Mammary epithelial cell (primary cell): ENCODE measurements at regions not wholly inside any gene's neighbourhood (a gene's known extent, or its start where the extent isn't known, plus 50 kb on each side); places are given as distances from the start of the nearest gene placed in this dataset.

ENCODE experiments used
- CTCF ChIP-seq, 2 donors: IDR thresholded peaks in 1 of 2; conservative IDR thresholded peaks in 1 of 2; 2 replicates each; pipeline ENCODE4 v1.5.1; 2011 to 2012; ENCODE audit warnings: inconsistent platforms in 2 of 2, low read length in 2 of 2, mild to moderate bottlenecking in 2 of 2, control low read depth in 1 of 2, low read depth in 1 of 2; ENCODE audit not compliant: insufficient read depth in 1 of 2; ENCODE audit errors: extremely low read depth in 1 of 2
- EZH2 ChIP-seq: IDR thresholded peaks from 2 replicates; pipeline ENCODE4 v1.6.1; 2012; ENCODE audit warnings: low read length, inconsistent platforms, borderline replicate concordance

GRCh38 chr4:31016322-31017061 lies 296.3 kb downstream of the PCDH7 start:
- TF ChIP-seq CTCF (conservative IDR thresholded peaks at IDR 0.05 in 1 of 2, IDR thresholded peaks at IDR 0.05 in 1 of 2; ENCODE audit: extremely low read depth in 1 of 2, insufficient read depth in 1 of 2, low read depth in 1 of 2, low read length in 2 of 2) (no peak), EZH2 (no peak)
